K562 (cell line): ENCODE measurements at regions not wholly inside any gene's neighbourhood (a gene's known extent, or its start where the extent isn't known, plus 50 kb on each side); places are given as distances from the start of the nearest gene placed in this dataset.

Experiments
- ATAC-seq: fragments of 200-7000 bp; cut with Tn5 transposase; 3 replicates; pipeline ENCODE4 v1.9.1; 2020; ENCODE audit warnings: moderate library complexity
- BruUV-seq: library from RNA; stranded (reverse); fragments of 400-500 nt; replicated peaks from 2 replicates; lab custom pipeline; 2021; lab: Mats Ljungman, UMichigan
- CTCF ChIA-PET: fragments of 300-600 bp; formaldehyde crosslinking; extraction: SDS; loops from one replicate; lab custom pipeline; 2021; ENCODE audit warnings: low intra/inter-chr PET ratio; lab: Yijun Ruan, JAX
- POLR2A ChIA-PET: fragments of 300-600, 350-650 bp; sonication (Branson Sonifier 250); formaldehyde crosslinking; extraction: SDS; loops from one replicate; lab custom pipeline; 2021; ENCODE audit warnings: antibody characterized with exemption, inconsistent platforms; lab: Yijun Ruan, JAX
- DNase-seq, 4 experiments: peaks; one replicate each; pipeline versions ENCODE4 v3.0.0 to v3.0.0-alpha.2; 2011 to 2018; ENCODE audit warnings: low spot score in 3 of 4, mixed read lengths in 3 of 4; ENCODE audit errors: extremely low read depth in 1 of 4
- FAIRE-seq: peaks from 2 replicates; lab custom pipeline; 2011; peaks lifted over from hg19 to GRCh38; lab: Jason Lieb, UNC
- H2AFZ ChIP-seq: 2 replicates; pipeline ENCODE4 v1.6.0; 2011; ENCODE audit warnings: low read depth, low read length, control low read depth, inconsistent platforms
- H3K27ac ChIP-seq: fragments of 200-600 bp; 3 replicates; pipeline ENCODE4 v1.8.0; 2011; ENCODE audit warnings: low read depth, mild to moderate bottlenecking, control low read depth, inconsistent platforms, low read length, moderate library complexity, mixed read lengths; ENCODE audit errors: extremely low read depth
- H3K27me3 ChIP-seq, 2 experiments: fragments of 300-600 bp in 1 of 2; 2 replicates in 1 of 2; 3 replicates in 1 of 2; pipeline versions ENCODE4 v1.6.0 to v1.8.0; 2011; ENCODE audit warnings: inconsistent platforms in 2 of 2, low read length in 2 of 2, mild to moderate bottlenecking in 1 of 2, mixed read lengths in 1 of 2, moderate library complexity in 1 of 2; ENCODE audit not compliant: control insufficient read depth in 2 of 2, insufficient read depth in 2 of 2
- H3K36me3 ChIP-seq: fragments of 300-600 bp; 3 replicates; pipeline ENCODE4 v1.8.0; 2011; ENCODE audit warnings: mild to moderate bottlenecking, low read length, inconsistent platforms; ENCODE audit not compliant: control insufficient read depth, insufficient read depth
- H3K4me1 ChIP-seq, 2 experiments: fragments of 200-600 bp in 1 of 2; replicated peaks in 1 of 2; 2 replicates in 1 of 2; 3 replicates in 1 of 2; pipeline versions ENCODE4 v1.5.1 to v1.8.0; 2011; ENCODE audit warnings: inconsistent platforms in 2 of 2, low read length in 2 of 2, mild to moderate bottlenecking in 1 of 2, mixed read lengths in 1 of 2, moderate library complexity in 1 of 2; ENCODE audit not compliant: control insufficient read depth in 2 of 2, insufficient read depth in 2 of 2
- H3K4me2 ChIP-seq: 2 replicates; pipeline ENCODE4 v1.6.1; 2011; ENCODE audit warnings: low read length, control low read depth, inconsistent platforms, mixed read lengths; ENCODE audit not compliant: insufficient read depth
- H3K4me3 ChIP-seq: fragments of 200-600 bp; sonication (generic), shearing (Covaris generic); 2 replicates; pipeline ENCODE4 v1.5.1; 2016; ENCODE audit warnings: control low read depth, inconsistent platforms
- H3K79me2 ChIP-seq: fragments of 200-600 bp; 3 replicates; pipeline ENCODE4 v1.8.0; 2011; ENCODE audit warnings: low read length, inconsistent platforms; ENCODE audit not compliant: control insufficient read depth, insufficient read depth
- H3K9ac ChIP-seq, 2 experiments: 2 replicates each; pipeline versions ENCODE4 v1.6.0 to v1.6.1; 2011; ENCODE audit warnings: low read depth in 2 of 2, low read length in 2 of 2, control low read depth in 1 of 2, inconsistent platforms in 1 of 2, mild to moderate bottlenecking in 1 of 2, mixed read lengths in 1 of 2; ENCODE audit not compliant: insufficient read depth in 1 of 2
- H3K9me1 ChIP-seq: one replicate; pipeline ENCODE4 v1.6.0; 2011; ENCODE audit warnings: inconsistent platforms, mild to moderate bottlenecking, low read length, moderate library complexity; ENCODE audit not compliant: control insufficient read depth, insufficient read depth
- H3K9me3 ChIP-seq: replicated peaks from 2 replicates; pipeline ENCODE4 v1.5.1; 2011; ENCODE audit warnings: low read depth, low read length, inconsistent platforms; ENCODE audit not compliant: control insufficient read depth, insufficient read depth
- H4K20me1 ChIP-seq: replicated peaks from 2 replicates; pipeline ENCODE4 v1.6.1; 2011; ENCODE audit warnings: low read length, inconsistent platforms, mixed read lengths; ENCODE audit not compliant: control insufficient read depth, insufficient read depth
- HMGN3 ChIP-seq: IDR thresholded peaks from 2 replicates; pipeline ENCODE4 v1.6.1; 2011; ENCODE audit warnings: borderline replicate concordance, low read depth, mild to moderate bottlenecking, mixed read lengths, low read length; ENCODE audit not compliant: insufficient read length; ENCODE audit errors: extremely low read depth
- MED1 ChIP-seq: sonication (generic); formaldehyde crosslinking; IDR thresholded peaks from 2 replicates; pipeline ENCODE4 v1.8.1; 2023; ENCODE audit warnings: missing genetic modification reagents, borderline replicate concordance
- NR2C2 ChIP-seq, 2 experiments: fragments of 200-800 bp in 1 of 2; sonication (Bioruptor generic) in 1 of 2; sonication (generic) in 1 of 2; formaldehyde crosslinking in 1 of 2; IDR thresholded peaks; 2 replicates each; pipeline versions ENCODE4 v1.6.1 to v1.8.0; 2016 to 2022; ENCODE audit warnings: mild to moderate bottlenecking in 1 of 2, missing compliant biosample characterization in 1 of 2, missing genetic modification characterization in 1 of 2, missing genetic modification reagents in 1 of 2
- RBM39 ChIP-seq: fragments of 200-400 bp; formaldehyde crosslinking; optimal IDR thresholded peaks from 2 replicates; pipeline ENCODE3; 2018; ENCODE audit warnings: low read depth, low read length
- ZFP30 ChIP-seq: fragments of 250-450 bp; sonication (Bioruptor Pico); IDR thresholded peaks from 2 replicates; pipeline ENCODE4 v1.8.0; 2022; ENCODE audit warnings: moderate library complexity, mild to moderate bottlenecking, inconsistent platforms, borderline replicate concordance
- ZNF324 ChIP-seq: fragments of 250-450 bp; sonication (Bioruptor Pico); IDR thresholded peaks from 2 replicates; pipeline ENCODE4 v1.4.0; 2020; ENCODE audit warnings: mild to moderate bottlenecking
- ZNF347 ChIP-seq: fragments of 450-650 bp; formaldehyde crosslinking; IDR thresholded peaks from 2 replicates; pipeline ENCODE4 v1.4.0; 2020; ENCODE audit warnings: low read depth, mild to moderate bottlenecking, moderate library complexity
- ZNF639 ChIP-seq, 2 experiments: fragments of 200-800 bp in 1 of 2; sonication (Bioruptor generic) in 1 of 2; sonication (generic) in 1 of 2; formaldehyde crosslinking in 1 of 2; IDR thresholded peaks in 1 of 2; conservative IDR thresholded peaks in 1 of 2; 2 replicates each; pipeline versions ENCODE4 v1.5.0 to v1.6.1; 2016 to 2020; ENCODE audit warnings: missing compliant biosample characterization in 1 of 2, missing genetic modification characterization in 1 of 2, missing genetic modification reagents in 1 of 2
- WGBS: fragments of 100-300 bp; shearing (Covaris generic); methylation state at CpG from one replicate; pipeline ENCODE4 v1.1.6; 2016; ENCODE audit warnings: low coverage, mixed read lengths; ENCODE audit not compliant: insufficient coverage; ENCODE audit errors: missing lambda C conversion rate; 5-methylcytosine and 5-hydroxymethylcytosine counted together
- in situ Hi-C: fragments of 300-500 bp; cut with MboI; formaldehyde crosslinking; loops from 4 replicates; pipeline ENCODE4 v1.15.0; 2018; ENCODE audit warnings: inconsistent platforms, mixed read lengths
- intact Hi-C: fragments of 100-400 bp; cut with micrococcal nuclease; formaldehyde crosslinking; loops from 2 replicates; pipeline ENCODE4 v1.14.2; 2022
- TF ChIP-seq, protein P1 (sequence below): fragments of 250-450 bp; sonication (Bioruptor Pico); IDR thresholded peaks from 2 replicates; pipeline ENCODE4 v1.8.0; 2021; ENCODE audit warnings: borderline replicate concordance, mild to moderate bottlenecking, moderate library complexity; ENCODE audit not compliant: poor library complexity, severe bottlenecking
- TF ChIP-seq, protein P2 (sequence below): IDR thresholded peaks from 3 replicates; pipeline ENCODE4 v1.6.1; 2011; ENCODE audit warnings: borderline replicate concordance, mild to moderate bottlenecking, moderate library complexity; ENCODE audit not compliant: insufficient read length; ENCODE audit errors: extremely low read depth

DNA sequence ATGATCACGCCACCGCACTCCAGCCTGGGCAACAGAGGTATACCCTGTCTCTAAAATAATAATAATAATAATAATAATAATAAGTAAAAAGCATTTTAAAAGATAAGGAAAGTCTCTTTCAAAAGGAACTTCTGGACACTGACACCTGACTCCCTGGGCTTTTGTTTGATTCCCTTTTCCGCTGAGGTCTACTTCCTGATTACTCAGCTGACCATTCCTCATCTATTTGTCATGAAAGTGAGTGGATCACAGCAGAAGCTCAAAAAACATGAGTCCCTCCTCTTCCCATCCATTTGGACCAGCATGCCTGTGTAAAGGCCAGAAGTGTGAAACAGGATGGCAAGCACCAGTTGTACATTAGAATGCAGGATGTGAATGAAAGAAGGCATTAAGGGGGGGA, 61.1 kb upstream of the FBXO28 start:
- Histone ChIP-seq H2AFZ (no peak overlapping the region), H3K4me1 (no peaks in the 10 kb centered on the region; a peak in 2 of 5 replicates), H3K9me3 (0 out of 2 replicates have a peak, but pooled peaks cover 6% of the 10 kb centered on the region), H3K4me2 (no peak overlapping the region), H3K36me3 (no peaks in the 10 kb centered on the region), H3K4me3 (no peak overlapping the region), H3K27ac (no peak overlapping the region), H4K20me1 (no peaks in the 10 kb centered on the region), H3K9ac (no peak overlapping the region), H3K9me1 (no peaks in the 10 kb centered on the region), H3K79me2 (no peaks in the 10 kb centered on the region), H3K27me3 (no peaks in the 10 kb centered on the region)
- in situ Hi-C loops = loop anchor here (10.0 kb wide), 1 partner anchor 498 kb away; no protein-coding TSS in a partner anchor
- CTCF ChIA-PET = no interaction called here
- WGBS = 51% methylated on average over 3 of the region's 3 CpGs
- POLR2A ChIA-PET = interaction anchor here (2.3 kb wide), 1 partner anchor 9 kb away, joined by 12 read pairs; no protein-coding TSS in a partner anchor
- FAIRE-seq (no peak), ATAC-seq (no peak), DNase-seq (no peak)
- no peak for TF ChIP-seq ZNF639 (CRISPR knock-in tag; conservative IDR thresholded peaks at IDR 0.05 in 1 of 2, IDR thresholded peaks at IDR 0.05 in 1 of 2)
- TF ChIP-seq MED1 = no peak
- no peak for TF ChIP-seq HMGN3
- TF ChIP-seq NR2C2 (CRISPR knock-in tag; IDR thresholded peaks at IDR 0.05) = no peak
- no peak for TF ChIP-seq NR2C2 (tag; IDR thresholded peaks at IDR 0.05)
- TF ChIP-seq, protein P1, sequence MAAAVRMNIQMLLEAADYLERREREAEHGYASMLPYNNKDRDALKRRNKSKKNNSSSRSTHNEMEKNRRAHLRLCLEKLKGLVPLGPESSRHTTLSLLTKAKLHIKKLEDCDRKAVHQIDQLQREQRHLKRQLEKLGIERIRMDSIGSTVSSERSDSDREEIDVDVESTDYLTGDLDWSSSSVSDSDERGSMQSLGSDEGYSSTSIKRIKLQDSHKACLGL (CRISPR knock-in tag) = no peak
- TF ChIP-seq ZNF324 (CRISPR knock-in tag) = no peak
- TF ChIP-seq RBM39 = no peak
- TF ChIP-seq ZNF347 (CRISPR knock-in tag) = no peak
- TF ChIP-seq, protein P2, sequence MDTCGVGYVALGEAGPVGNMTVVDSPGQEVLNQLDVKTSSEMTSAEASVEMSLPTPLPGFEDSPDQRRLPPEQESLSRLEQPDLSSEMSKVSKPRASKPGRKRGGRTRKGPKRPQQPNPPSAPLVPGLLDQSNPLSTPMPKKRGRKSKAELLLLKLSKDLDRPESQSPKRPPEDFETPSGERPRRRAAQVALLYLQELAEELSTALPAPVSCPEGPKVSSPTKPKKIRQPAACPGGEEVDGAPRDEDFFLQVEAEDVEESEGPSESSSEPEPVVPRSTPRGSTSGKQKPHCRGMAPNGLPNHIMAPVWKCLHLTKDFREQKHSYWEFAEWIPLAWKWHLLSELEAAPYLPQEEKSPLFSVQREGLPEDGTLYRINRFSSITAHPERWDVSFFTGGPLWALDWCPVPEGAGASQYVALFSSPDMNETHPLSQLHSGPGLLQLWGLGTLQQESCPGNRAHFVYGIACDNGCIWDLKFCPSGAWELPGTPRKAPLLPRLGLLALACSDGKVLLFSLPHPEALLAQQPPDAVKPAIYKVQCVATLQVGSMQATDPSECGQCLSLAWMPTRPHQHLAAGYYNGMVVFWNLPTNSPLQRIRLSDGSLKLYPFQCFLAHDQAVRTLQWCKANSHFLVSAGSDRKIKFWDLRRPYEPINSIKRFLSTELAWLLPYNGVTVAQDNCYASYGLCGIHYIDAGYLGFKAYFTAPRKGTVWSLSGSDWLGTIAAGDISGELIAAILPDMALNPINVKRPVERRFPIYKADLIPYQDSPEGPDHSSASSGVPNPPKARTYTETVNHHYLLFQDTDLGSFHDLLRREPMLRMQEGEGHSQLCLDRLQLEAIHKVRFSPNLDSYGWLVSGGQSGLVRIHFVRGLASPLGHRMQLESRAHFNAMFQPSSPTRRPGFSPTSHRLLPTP = no peak
- no peak for TF ChIP-seq ZFP30 (CRISPR knock-in tag)
- intact Hi-C loops = loop anchor here (5.0 kb wide), 1 partner anchor 240 kb away; no protein-coding TSS in a partner anchor
- no TSS peak for BruUV-seq
